ENCODE measurements at regions not wholly inside any gene's neighbourhood (a gene's known extent, or its start where the extent isn't known, plus 50 kb on each side); places are given as distances from the start of the nearest gene placed in this dataset.

DNA sequence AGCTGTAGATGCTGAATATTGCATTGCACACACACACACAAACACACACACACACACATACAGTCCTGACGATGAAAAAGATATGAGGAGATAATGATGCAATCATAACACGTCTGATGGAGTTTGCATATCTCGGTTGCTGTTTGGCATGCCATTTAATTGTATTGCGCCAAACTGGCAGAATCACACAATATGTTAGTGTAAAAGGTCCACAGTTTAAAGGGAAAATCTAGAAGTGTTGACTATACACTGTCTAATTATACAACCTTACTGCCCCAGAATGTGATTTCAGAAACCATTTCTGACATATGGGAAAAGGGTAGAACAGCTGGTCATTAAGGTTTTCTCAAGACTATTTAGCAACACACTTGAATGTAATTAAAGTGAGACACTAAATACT lies 123.7 kb upstream of the PROX1 start:
- H3K27ac ChIP-seq: no peak overlapping the region
- no peaks in the 10 kb centered on the region for H3K27me3 ChIP-seq (replicated peaks in 1 of 7)
- WGBS, 5 donors: 87 to 95% (median 89%) methylated on average over 4 of the region's 4 CpGs
- no peaks in the 10 kb centered on the region for H3K9me3 ChIP-seq
- intact Hi-C loops (cut with DNase I; ENCODE audit: low total_unique reads): no loop called here
- DNase-seq: no peak
- H3K4me3 ChIP-seq: no peak overlapping the region
- no peaks in the 10 kb centered on the region for H3K36me3 ChIP-seq
- H3K4me1 ChIP-seq: no peaks in the 10 kb centered on the region
- TF ChIP-seq POLR2AphosphoS5 (IDR thresholded peaks at IDR 0.05) (no peak), POLR2A (IDR thresholded peaks at IDR 0.05) (no peak)
- TF ChIP-seq, protein P1, sequence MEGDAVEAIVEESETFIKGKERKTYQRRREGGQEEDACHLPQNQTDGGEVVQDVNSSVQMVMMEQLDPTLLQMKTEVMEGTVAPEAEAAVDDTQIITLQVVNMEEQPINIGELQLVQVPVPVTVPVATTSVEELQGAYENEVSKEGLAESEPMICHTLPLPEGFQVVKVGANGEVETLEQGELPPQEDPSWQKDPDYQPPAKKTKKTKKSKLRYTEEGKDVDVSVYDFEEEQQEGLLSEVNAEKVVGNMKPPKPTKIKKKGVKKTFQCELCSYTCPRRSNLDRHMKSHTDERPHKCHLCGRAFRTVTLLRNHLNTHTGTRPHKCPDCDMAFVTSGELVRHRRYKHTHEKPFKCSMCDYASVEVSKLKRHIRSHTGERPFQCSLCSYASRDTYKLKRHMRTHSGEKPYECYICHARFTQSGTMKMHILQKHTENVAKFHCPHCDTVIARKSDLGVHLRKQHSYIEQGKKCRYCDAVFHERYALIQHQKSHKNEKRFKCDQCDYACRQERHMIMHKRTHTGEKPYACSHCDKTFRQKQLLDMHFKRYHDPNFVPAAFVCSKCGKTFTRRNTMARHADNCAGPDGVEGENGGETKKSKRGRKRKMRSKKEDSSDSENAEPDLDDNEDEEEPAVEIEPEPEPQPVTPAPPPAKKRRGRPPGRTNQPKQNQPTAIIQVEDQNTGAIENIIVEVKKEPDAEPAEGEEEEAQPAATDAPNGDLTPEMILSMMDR (IDR thresholded peaks at IDR 0.05 in 8 of 11, conservative IDR thresholded peaks at IDR 0.05 in 3 of 11): no peak

DNA sequence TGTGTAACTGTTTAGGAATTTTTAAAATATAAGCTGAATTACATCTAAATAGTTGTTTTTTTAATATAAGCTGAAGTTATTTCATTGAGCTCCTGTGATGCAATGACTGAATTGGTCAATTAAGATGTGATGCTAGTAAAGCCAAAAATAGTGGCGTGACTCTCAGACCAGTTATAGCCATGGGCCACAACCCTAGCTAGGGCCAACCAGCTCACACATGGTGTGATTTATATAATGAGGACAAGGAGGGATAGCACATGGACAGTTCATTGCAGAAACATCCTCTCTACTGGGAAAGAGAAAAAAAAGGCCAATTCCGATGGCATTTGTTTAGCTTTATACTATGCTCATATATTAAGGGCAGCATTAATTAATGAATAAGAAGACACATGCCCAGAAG lies 119.3 kb upstream of the PROX1 start:
- no peak overlapping the region for H3K4me3 ChIP-seq
- no peak for DNase-seq
- no peaks in the 10 kb centered on the region for H3K36me3 ChIP-seq
- no peaks in the 10 kb centered on the region for H3K9me3 ChIP-seq
- no peaks in the 10 kb centered on the region for H3K27me3 ChIP-seq (replicated peaks in 1 of 7)
- no peak overlapping the region for H3K27ac ChIP-seq
- no peaks in the 10 kb centered on the region for H3K4me1 ChIP-seq
- TF ChIP-seq POLR2AphosphoS5 (IDR thresholded peaks at IDR 0.05): no peak
- TF ChIP-seq, protein P1 (IDR thresholded peaks at IDR 0.05 in 8 of 11, conservative IDR thresholded peaks at IDR 0.05 in 3 of 11): no peak
- no peak for TF ChIP-seq POLR2A (IDR thresholded peaks at IDR 0.05)
- intact Hi-C loops (cut with DNase I; ENCODE audit: low total_unique reads): no loop called here
- WGBS, 5 donors: 82 to 91% (median 86%) methylated on average over 2 of the region's 2 CpGs

DNA sequence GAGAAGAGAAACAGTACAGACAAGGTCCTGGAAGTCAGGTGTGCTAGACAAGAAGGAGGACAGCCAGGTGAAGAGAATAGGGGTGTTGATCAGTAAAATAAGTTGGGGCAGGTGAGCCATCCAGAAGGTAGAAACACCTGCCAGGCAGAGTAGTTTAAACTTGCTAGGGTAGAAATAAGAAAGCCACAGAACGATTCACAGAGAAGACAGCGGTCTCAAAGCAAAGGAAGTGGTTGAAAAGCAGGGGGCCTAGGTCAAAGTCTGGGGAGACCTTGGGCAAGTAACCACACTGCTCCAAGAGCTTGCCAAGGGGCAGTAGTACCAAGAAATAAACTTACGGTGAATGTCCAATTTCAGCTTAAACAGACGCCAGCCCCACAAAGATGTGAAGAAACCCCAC lies 116.6 kb upstream of the PROX1 start:
- WGBS, 5 donors: 80 to 88% (median 85%) methylated on average over 4 of the region's 4 CpGs
- Histone ChIP-seq H3K27ac (no peak overlapping the region), H3K4me1 (no peaks in the 10 kb centered on the region), H3K36me3 (no peaks in the 10 kb centered on the region), H3K27me3 (replicated peaks in 1 of 7) (no peaks in the 10 kb centered on the region), H3K4me3 (no peak overlapping the region), H3K9me3 (no peaks in the 10 kb centered on the region)
- intact Hi-C loops (cut with DNase I; ENCODE audit: low total_unique reads): no loop called here
- no peak for DNase-seq
- TF ChIP-seq POLR2A (IDR thresholded peaks at IDR 0.05) (no peak), POLR2AphosphoS5 (IDR thresholded peaks at IDR 0.05) (no peak)
- TF ChIP-seq, protein P1 (IDR thresholded peaks at IDR 0.05 in 8 of 11, conservative IDR thresholded peaks at IDR 0.05 in 3 of 11): no peak

DNA sequence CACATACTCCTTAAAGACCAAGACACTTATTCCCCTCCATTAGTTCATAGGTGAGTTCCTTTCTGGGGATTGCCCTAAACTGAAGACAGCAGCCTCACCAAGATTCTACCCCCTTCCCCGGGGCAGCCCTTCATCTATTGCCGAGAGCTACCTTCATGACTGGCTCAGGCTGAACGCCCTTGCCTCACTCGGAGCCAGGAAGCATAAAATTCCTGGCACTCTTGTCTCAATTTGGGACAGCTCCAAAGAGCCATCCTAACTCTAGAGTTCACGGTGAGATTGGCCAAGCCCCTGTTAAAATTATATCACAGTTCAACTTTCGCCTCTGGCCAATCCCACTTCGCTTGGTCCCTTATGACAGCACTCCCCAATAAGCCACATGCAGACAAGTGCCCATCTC lies 113.0 kb upstream of the PROX1 start:
- intact Hi-C loops (cut with DNase I; ENCODE audit: low total_unique reads): no loop called here

More for the DNA sequence above, 113.0 kb upstream of the PROX1 start:
- H3K36me3 ChIP-seq: no peaks in the 10 kb centered on the region
- no peak for DNase-seq
- 73 to 89% (median 81%) methylated on average over 7 of the region's 7 CpGs for WGBS, 5 donors
- H3K27me3 ChIP-seq (replicated peaks in 1 of 7): no peaks in the 10 kb centered on the region
- no peaks in the 10 kb centered on the region for H3K4me1 ChIP-seq
- no peak overlapping the region for H3K4me3 ChIP-seq
- H3K9me3 ChIP-seq: peaks cover 0 to under 1% (median 0%) of the 10 kb centered on the region in 8 donors
- H3K27ac ChIP-seq: no peak overlapping the region
- TF ChIP-seq POLR2A (IDR thresholded peaks at IDR 0.05): no peak
- no peak for TF ChIP-seq POLR2AphosphoS5 (IDR thresholded peaks at IDR 0.05)
- TF ChIP-seq, protein P1 (IDR thresholded peaks at IDR 0.05 in 8 of 11, conservative IDR thresholded peaks at IDR 0.05 in 3 of 11): no peak
